Ovary (tissue), 3 donors: ENCODE measurements at regions not wholly inside any gene's neighbourhood (a gene's known extent, or its start where the extent isn't known, plus 50 kb on each side); places are given as distances from the start of the nearest gene placed in this dataset.

Source experiments
- EP300 ChIP-seq: sonication (generic); formaldehyde crosslinking; IDR thresholded peaks from one replicate; pipeline ENCODE4 v1.6.1; 2017; ENCODE audit warnings: antibody characterized with exemption
- POLR2A ChIP-seq: fragments of 450-650 bp; IDR thresholded peaks from one replicate; pipeline ENCODE4 v1.6.1; 2017; ENCODE audit warnings: antibody characterized with exemption, mild to moderate bottlenecking, moderate library complexity
- TF ChIP-seq, protein P1 (sequence below), 3 donors: fragments of 450-650 bp in 2 of 3; fragments of 200-600 bp in 1 of 3; IDR thresholded peaks; one replicate each; pipeline versions ENCODE4 v1.5.1 to v1.8.0; 2016 to 2022; ENCODE audit warnings: antibody characterized with exemption in 3 of 3, mild to moderate bottlenecking in 1 of 3
- donor health status: DM: no; HTN: no; CAD: no.

DNA sequence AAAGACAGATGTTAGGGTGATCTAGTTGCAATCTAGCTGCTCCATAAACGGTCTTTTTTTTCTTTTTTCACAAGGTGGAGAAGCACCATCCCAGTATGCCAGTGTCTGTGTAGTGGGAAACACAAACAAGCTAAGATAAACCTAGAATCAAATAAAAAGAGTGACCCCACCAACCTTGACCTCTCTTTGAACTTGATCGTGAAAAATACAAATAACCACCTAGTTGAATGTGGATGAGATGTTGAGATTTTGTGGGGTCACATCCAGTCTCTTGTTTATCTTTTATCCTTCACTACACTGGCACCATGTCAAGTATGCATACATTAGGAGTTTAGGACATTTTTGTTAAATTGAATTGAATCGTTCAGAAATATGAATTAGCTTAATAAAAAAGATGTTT, 194.6 kb upstream of the EYA4 start:
- TF ChIP-seq, protein P1, sequence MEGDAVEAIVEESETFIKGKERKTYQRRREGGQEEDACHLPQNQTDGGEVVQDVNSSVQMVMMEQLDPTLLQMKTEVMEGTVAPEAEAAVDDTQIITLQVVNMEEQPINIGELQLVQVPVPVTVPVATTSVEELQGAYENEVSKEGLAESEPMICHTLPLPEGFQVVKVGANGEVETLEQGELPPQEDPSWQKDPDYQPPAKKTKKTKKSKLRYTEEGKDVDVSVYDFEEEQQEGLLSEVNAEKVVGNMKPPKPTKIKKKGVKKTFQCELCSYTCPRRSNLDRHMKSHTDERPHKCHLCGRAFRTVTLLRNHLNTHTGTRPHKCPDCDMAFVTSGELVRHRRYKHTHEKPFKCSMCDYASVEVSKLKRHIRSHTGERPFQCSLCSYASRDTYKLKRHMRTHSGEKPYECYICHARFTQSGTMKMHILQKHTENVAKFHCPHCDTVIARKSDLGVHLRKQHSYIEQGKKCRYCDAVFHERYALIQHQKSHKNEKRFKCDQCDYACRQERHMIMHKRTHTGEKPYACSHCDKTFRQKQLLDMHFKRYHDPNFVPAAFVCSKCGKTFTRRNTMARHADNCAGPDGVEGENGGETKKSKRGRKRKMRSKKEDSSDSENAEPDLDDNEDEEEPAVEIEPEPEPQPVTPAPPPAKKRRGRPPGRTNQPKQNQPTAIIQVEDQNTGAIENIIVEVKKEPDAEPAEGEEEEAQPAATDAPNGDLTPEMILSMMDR (IDR thresholded peaks at IDR 0.05) = no peak
- TF ChIP-seq POLR2A = no peak
- no peak for TF ChIP-seq EP300
